WTC11 (cell line): ENCODE measurements at regions not wholly inside any gene's neighbourhood (a gene's known extent, or its start where the extent isn't known, plus 50 kb on each side); places are given as distances from the start of the nearest gene placed in this dataset.

Experiments used
- ATAC-seq: fragments of 200-7000 bp; cut with Tn5 transposase; 2 replicates; pipeline ENCODE4 v1.10.0; 2021; ENCODE audit warnings: mild to moderate bottlenecking, moderate library complexity
- CTCF ChIA-PET: fragments of 300-600 bp; sonication (Branson Sonifier 250); formaldehyde crosslinking; loops from one replicate; lab custom pipeline; 2021; ENCODE audit warnings: antibody characterized with exemption; lab: Charles Lee
- POLR2A ChIA-PET: fragments of 350-600 bp; sonication (Branson Sonifier 250); formaldehyde crosslinking; loops from one replicate; lab custom pipeline; 2021; ENCODE audit warnings: antibody characterized with exemption; lab: Charles Lee
- DNase-seq: peaks from one replicate; pipeline ENCODE4 v3.0.0; 2021; ENCODE audit warnings: low spot score
- H3K27ac Mint-ChIP-seq: 2 replicates; pipeline ENCODE4 v1.8.0; 2021; ENCODE audit warnings: mixed read lengths
- H3K27me3 Mint-ChIP-seq: 2 replicates; pipeline ENCODE4 v1.8.0; 2021; ENCODE audit warnings: low read depth, mild to moderate bottlenecking, moderate library complexity, mixed read lengths
- H3K36me3 Mint-ChIP-seq: 2 replicates; pipeline ENCODE4 v1.8.0; 2021; ENCODE audit warnings: mixed read lengths
- H3K4me1 Mint-ChIP-seq: 2 replicates; pipeline ENCODE4 v1.8.0; 2022; ENCODE audit warnings: mixed read lengths
- H3K4me3 Mint-ChIP-seq: 2 replicates; pipeline ENCODE4 v1.8.0; 2021; ENCODE audit warnings: mild to moderate bottlenecking, moderate library complexity, mixed read lengths
- H3K9me3 Mint-ChIP-seq: 2 replicates; pipeline ENCODE4 v1.8.0; 2021; ENCODE audit warnings: mixed read lengths
- CBFB ChIP-seq: sonication (generic); formaldehyde crosslinking; IDR thresholded peaks from 2 replicates; pipeline ENCODE4 v1.8.1; 2022; ENCODE audit warnings: mild to moderate bottlenecking, low read depth, missing genetic modification reagents
- CREB1 ChIP-seq: sonication (generic); formaldehyde crosslinking; IDR thresholded peaks from 2 replicates; pipeline ENCODE4 v1.8.0; 2023; ENCODE audit warnings: mild to moderate bottlenecking, missing genetic modification reagents
- ETV6 ChIP-seq: sonication (generic); formaldehyde crosslinking; IDR thresholded peaks from 2 replicates; pipeline ENCODE4 v1.8.1; 2022; ENCODE audit warnings: mild to moderate bottlenecking, missing genetic modification reagents
- FOXJ3 ChIP-seq: sonication (generic); formaldehyde crosslinking; IDR thresholded peaks from 2 replicates; pipeline ENCODE4 v1.9.0; 2021; ENCODE audit warnings: missing genetic modification reagents, mild to moderate bottlenecking, borderline replicate concordance
- GRHL2 ChIP-seq: fragments of 250-450 bp; sonication (Bioruptor Pico); IDR thresholded peaks from 2 replicates; pipeline ENCODE4 v1.8.0; 2022; ENCODE audit warnings: mild to moderate bottlenecking, moderate library complexity; ENCODE audit not compliant: insufficient replicate concordance, severe bottlenecking
- IRF2 ChIP-seq: sonication (generic); formaldehyde crosslinking; IDR thresholded peaks from 2 replicates; pipeline ENCODE4 v1.8.0; 2022; ENCODE audit warnings: low read depth, missing genetic modification reagents, borderline replicate concordance
- MXD4 ChIP-seq: fragments of 250-450 bp; sonication (Bioruptor Pico); IDR thresholded peaks from 2 replicates; pipeline ENCODE4 v1.8.0; 2021; ENCODE audit warnings: mild to moderate bottlenecking, moderate library complexity, borderline replicate concordance
- NFYB ChIP-seq: sonication (generic); formaldehyde crosslinking; conservative IDR thresholded peaks from 2 replicates; pipeline ENCODE4 v1.8.0; 2022; ENCODE audit warnings: low read depth, missing genetic modification reagents
- OVOL2 ChIP-seq: fragments of 250-450 bp; sonication (Bioruptor Pico); IDR thresholded peaks from 2 replicates; pipeline ENCODE4 v1.9.0; 2021; ENCODE audit warnings: mild to moderate bottlenecking, borderline replicate concordance
- PRRX2 ChIP-seq: fragments of 250-450 bp; sonication (Bioruptor Pico); IDR thresholded peaks from 2 replicates; pipeline ENCODE4 v1.8.0; 2021; ENCODE audit warnings: mild to moderate bottlenecking
- RELA ChIP-seq: sonication (generic); formaldehyde crosslinking; IDR thresholded peaks from 2 replicates; pipeline ENCODE4 v1.8.1; 2022; ENCODE audit warnings: missing genetic modification reagents, mild to moderate bottlenecking, borderline replicate concordance
- SOX15 ChIP-seq: fragments of 250-450 bp; sonication (Bioruptor Pico); IDR thresholded peaks from 2 replicates; pipeline ENCODE4 v1.9.0; 2021; ENCODE audit warnings: mild to moderate bottlenecking
- ZNF232 ChIP-seq: sonication (generic); formaldehyde crosslinking; IDR thresholded peaks from 2 replicates; pipeline ENCODE4 v1.8.0; 2022; ENCODE audit warnings: mild to moderate bottlenecking, missing genetic modification reagents
- ZNF317 ChIP-seq: sonication (generic); formaldehyde crosslinking; IDR thresholded peaks from 2 replicates; pipeline ENCODE4 v1.8.1; 2023; ENCODE audit warnings: low read depth, mild to moderate bottlenecking, moderate library complexity, missing genetic modification reagents, borderline replicate concordance
- ZNF671 ChIP-seq: fragments of 250-450 bp; sonication (Bioruptor Pico); IDR thresholded peaks from 2 replicates; pipeline ENCODE4 v1.8.0; 2021; ENCODE audit warnings: mild to moderate bottlenecking
- TF ChIP-seq, protein P1 (sequence below): fragments of 250-450 bp; sonication (Bioruptor Pico); IDR thresholded peaks from 2 replicates; pipeline ENCODE4 v1.9.0; 2021; ENCODE audit warnings: mild to moderate bottlenecking
- TF ChIP-seq, protein P2 (sequence below): fragments of 200-600 bp; IDR thresholded peaks from 2 replicates; pipeline ENCODE4 v1.8.0; 2022; ENCODE audit warnings: antibody characterized with exemption
- TF ChIP-seq, protein P3 (sequence below): fragments of 250-450 bp; sonication (Bioruptor Pico); IDR thresholded peaks from 2 replicates; pipeline ENCODE4 v1.9.0; 2021; ENCODE audit warnings: mild to moderate bottlenecking, borderline replicate concordance
- TF ChIP-seq, protein P4 (sequence below): sonication (generic); formaldehyde crosslinking; IDR thresholded peaks from 2 replicates; pipeline ENCODE4 v1.8.1; 2023; ENCODE audit warnings: mild to moderate bottlenecking, missing genetic modification reagents
- TF ChIP-seq, protein P5 (sequence below): sonication (generic); formaldehyde crosslinking; IDR thresholded peaks from 2 replicates; pipeline ENCODE4 v1.8.1; 2022; ENCODE audit warnings: low read depth, missing genetic modification reagents, borderline replicate concordance
- TF ChIP-seq, protein P6 (sequence below): sonication (generic); formaldehyde crosslinking; IDR thresholded peaks from 2 replicates; pipeline ENCODE4 v1.8.0; 2023; ENCODE audit warnings: missing genetic modification reagents
- TF ChIP-seq, protein P7 (sequence below): sonication (generic); formaldehyde crosslinking; IDR thresholded peaks from 2 replicates; pipeline ENCODE4 v1.8.1; 2023; ENCODE audit warnings: mild to moderate bottlenecking, missing genetic modification reagents, borderline replicate concordance

DNA sequence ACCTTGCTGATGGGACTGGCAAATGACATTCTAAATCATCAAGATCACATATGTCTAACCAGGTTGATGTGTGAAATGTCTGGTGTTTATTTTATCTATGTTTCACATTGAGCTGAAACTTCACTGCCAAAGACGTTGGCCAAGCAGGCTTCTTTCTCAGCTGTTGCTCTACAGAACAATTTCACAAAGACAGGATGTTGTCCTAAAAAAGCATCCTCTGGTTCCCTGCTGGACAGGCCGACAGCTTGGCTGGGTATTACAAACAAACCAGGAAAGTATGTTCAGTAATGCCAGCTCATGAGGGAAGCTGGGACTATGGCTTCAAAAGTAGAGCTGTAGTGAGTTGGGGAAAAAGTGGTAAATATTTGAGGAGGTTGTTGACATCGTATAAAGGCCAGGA is 179.4 kb downstream of the FAM43A start:
- no peaks in the 10 kb centered on the region; the same call in 1 of the 2 replicates for H3K9me3 Mint-ChIP-seq
- no peak overlapping the region for H3K4me3 Mint-ChIP-seq
- H3K27me3 Mint-ChIP-seq, result no peaks in the 10 kb centered on the region; the same call in 1 of the 2 replicates
- no peak for DNase-seq
- CTCF ChIA-PET, result interaction anchor here (1.5 kb wide), 1 partner anchor 182 kb away, joined by 5 read pairs; no protein-coding TSS in a partner anchor
- POLR2A ChIA-PET, result no interaction called here
- no peaks in the 10 kb centered on the region for H3K36me3 Mint-ChIP-seq
- peaks cover 9% of the 10 kb centered on the region for H3K4me1 Mint-ChIP-seq
- TF ChIP-seq, protein P1, sequence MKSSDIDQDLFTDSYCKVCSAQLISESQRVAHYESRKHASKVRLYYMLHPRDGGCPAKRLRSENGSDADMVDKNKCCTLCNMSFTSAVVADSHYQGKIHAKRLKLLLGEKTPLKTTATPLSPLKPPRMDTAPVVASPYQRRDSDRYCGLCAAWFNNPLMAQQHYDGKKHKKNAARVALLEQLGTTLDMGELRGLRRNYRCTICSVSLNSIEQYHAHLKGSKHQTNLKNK (CRISPR knock-in tag), result no peak
- no peak for TF ChIP-seq ZNF232 (CRISPR knock-in tag)
- TF ChIP-seq IRF2 (CRISPR knock-in tag), result no peak
- TF ChIP-seq GRHL2, result no peak
- TF ChIP-seq, protein P2, sequence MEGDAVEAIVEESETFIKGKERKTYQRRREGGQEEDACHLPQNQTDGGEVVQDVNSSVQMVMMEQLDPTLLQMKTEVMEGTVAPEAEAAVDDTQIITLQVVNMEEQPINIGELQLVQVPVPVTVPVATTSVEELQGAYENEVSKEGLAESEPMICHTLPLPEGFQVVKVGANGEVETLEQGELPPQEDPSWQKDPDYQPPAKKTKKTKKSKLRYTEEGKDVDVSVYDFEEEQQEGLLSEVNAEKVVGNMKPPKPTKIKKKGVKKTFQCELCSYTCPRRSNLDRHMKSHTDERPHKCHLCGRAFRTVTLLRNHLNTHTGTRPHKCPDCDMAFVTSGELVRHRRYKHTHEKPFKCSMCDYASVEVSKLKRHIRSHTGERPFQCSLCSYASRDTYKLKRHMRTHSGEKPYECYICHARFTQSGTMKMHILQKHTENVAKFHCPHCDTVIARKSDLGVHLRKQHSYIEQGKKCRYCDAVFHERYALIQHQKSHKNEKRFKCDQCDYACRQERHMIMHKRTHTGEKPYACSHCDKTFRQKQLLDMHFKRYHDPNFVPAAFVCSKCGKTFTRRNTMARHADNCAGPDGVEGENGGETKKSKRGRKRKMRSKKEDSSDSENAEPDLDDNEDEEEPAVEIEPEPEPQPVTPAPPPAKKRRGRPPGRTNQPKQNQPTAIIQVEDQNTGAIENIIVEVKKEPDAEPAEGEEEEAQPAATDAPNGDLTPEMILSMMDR, result no peak
- no peak for TF ChIP-seq MXD4
- TF ChIP-seq ZNF317 (CRISPR knock-in tag), result no peak
- no peak for TF ChIP-seq OVOL2
- no peak for TF ChIP-seq ETV6 (CRISPR knock-in tag)
- TF ChIP-seq, protein P3, sequence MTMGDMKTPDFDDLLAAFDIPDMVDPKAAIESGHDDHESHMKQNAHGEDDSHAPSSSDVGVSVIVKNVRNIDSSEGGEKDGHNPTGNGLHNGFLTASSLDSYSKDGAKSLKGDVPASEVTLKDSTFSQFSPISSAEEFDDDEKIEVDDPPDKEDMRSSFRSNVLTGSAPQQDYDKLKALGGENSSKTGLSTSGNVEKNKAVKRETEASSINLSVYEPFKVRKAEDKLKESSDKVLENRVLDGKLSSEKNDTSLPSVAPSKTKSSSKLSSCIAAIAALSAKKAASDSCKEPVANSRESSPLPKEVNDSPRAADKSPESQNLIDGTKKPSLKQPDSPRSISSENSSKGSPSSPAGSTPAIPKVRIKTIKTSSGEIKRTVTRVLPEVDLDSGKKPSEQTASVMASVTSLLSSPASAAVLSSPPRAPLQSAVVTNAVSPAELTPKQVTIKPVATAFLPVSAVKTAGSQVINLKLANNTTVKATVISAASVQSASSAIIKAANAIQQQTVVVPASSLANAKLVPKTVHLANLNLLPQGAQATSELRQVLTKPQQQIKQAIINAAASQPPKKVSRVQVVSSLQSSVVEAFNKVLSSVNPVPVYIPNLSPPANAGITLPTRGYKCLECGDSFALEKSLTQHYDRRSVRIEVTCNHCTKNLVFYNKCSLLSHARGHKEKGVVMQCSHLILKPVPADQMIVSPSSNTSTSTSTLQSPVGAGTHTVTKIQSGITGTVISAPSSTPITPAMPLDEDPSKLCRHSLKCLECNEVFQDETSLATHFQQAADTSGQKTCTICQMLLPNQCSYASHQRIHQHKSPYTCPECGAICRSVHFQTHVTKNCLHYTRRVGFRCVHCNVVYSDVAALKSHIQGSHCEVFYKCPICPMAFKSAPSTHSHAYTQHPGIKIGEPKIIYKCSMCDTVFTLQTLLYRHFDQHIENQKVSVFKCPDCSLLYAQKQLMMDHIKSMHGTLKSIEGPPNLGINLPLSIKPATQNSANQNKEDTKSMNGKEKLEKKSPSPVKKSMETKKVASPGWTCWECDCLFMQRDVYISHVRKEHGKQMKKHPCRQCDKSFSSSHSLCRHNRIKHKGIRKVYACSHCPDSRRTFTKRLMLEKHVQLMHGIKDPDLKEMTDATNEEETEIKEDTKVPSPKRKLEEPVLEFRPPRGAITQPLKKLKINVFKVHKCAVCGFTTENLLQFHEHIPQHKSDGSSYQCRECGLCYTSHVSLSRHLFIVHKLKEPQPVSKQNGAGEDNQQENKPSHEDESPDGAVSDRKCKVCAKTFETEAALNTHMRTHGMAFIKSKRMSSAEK (CRISPR knock-in tag), result no peak
- TF ChIP-seq, protein P4, sequence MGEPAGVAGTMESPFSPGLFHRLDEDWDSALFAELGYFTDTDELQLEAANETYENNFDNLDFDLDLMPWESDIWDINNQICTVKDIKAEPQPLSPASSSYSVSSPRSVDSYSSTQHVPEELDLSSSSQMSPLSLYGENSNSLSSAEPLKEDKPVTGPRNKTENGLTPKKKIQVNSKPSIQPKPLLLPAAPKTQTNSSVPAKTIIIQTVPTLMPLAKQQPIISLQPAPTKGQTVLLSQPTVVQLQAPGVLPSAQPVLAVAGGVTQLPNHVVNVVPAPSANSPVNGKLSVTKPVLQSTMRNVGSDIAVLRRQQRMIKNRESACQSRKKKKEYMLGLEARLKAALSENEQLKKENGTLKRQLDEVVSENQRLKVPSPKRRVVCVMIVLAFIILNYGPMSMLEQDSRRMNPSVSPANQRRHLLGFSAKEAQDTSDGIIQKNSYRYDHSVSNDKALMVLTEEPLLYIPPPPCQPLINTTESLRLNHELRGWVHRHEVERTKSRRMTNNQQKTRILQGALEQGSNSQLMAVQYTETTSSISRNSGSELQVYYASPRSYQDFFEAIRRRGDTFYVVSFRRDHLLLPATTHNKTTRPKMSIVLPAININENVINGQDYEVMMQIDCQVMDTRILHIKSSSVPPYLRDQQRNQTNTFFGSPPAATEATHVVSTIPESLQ (CRISPR knock-in tag), result no peak
- H3K27ac Mint-ChIP-seq, result no peak overlapping the region
- no peak for ATAC-seq

DNA sequence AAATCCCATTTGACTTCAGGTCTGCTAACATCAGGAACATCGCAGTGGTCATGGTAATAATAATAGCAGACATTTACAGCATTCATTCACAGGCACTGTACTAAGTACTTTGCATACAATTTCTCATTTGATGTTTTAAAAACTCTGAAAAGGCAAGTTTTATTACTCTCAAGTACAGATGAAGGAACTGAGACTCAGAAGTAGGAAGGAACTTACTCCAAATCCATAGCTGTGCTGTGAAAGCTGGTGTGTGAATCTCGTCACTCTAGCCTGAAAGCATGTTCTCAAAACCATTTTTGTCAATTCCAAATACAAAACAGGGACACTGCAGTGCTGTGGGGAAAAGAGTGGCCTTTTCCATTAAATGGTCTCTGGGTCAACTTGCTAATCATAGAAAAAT is 179.9 kb downstream of the FAM43A start:
- Mint-ChIP-seq H3K27me3 (no peaks in the 10 kb centered on the region; the same call in 1 of the 2 replicates), H3K27ac (no peak overlapping the region), H3K9me3 (no peaks in the 10 kb centered on the region; the same call in 1 of the 2 replicates), H3K36me3 (no peaks in the 10 kb centered on the region), H3K4me1 (peaks cover 9% of the 10 kb centered on the region), H3K4me3 (no peak overlapping the region)
- ATAC-seq (no peak), DNase-seq (no peak)
- ChIA-PET CTCF (interaction anchor here (1.5 kb wide), 1 partner anchor 183 kb away, joined by 5 read pairs; no protein-coding TSS in a partner anchor), POLR2A (no interaction called here)
- TF ChIP-seq, protein P5, sequence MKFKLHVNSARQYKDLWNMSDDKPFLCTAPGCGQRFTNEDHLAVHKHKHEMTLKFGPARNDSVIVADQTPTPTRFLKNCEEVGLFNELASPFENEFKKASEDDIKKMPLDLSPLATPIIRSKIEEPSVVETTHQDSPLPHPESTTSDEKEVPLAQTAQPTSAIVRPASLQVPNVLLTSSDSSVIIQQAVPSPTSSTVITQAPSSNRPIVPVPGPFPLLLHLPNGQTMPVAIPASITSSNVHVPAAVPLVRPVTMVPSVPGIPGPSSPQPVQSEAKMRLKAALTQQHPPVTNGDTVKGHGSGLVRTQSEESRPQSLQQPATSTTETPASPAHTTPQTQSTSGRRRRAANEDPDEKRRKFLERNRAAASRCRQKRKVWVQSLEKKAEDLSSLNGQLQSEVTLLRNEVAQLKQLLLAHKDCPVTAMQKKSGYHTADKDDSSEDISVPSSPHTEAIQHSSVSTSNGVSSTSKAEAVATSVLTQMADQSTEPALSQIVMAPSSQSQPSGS (CRISPR knock-in tag), result no peak
- TF ChIP-seq, protein P6, sequence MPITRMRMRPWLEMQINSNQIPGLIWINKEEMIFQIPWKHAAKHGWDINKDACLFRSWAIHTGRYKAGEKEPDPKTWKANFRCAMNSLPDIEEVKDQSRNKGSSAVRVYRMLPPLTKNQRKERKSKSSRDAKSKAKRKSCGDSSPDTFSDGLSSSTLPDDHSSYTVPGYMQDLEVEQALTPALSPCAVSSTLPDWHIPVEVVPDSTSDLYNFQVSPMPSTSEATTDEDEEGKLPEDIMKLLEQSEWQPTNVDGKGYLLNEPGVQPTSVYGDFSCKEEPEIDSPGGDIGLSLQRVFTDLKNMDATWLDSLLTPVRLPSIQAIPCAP (CRISPR knock-in tag), result no peak
- TF ChIP-seq RELA, result no peak
- no peak for TF ChIP-seq NFYB (CRISPR knock-in tag)
- no peak for TF ChIP-seq ZNF671 (CRISPR knock-in tag)
- TF ChIP-seq FOXJ3, result no peak
- TF ChIP-seq, protein P7, sequence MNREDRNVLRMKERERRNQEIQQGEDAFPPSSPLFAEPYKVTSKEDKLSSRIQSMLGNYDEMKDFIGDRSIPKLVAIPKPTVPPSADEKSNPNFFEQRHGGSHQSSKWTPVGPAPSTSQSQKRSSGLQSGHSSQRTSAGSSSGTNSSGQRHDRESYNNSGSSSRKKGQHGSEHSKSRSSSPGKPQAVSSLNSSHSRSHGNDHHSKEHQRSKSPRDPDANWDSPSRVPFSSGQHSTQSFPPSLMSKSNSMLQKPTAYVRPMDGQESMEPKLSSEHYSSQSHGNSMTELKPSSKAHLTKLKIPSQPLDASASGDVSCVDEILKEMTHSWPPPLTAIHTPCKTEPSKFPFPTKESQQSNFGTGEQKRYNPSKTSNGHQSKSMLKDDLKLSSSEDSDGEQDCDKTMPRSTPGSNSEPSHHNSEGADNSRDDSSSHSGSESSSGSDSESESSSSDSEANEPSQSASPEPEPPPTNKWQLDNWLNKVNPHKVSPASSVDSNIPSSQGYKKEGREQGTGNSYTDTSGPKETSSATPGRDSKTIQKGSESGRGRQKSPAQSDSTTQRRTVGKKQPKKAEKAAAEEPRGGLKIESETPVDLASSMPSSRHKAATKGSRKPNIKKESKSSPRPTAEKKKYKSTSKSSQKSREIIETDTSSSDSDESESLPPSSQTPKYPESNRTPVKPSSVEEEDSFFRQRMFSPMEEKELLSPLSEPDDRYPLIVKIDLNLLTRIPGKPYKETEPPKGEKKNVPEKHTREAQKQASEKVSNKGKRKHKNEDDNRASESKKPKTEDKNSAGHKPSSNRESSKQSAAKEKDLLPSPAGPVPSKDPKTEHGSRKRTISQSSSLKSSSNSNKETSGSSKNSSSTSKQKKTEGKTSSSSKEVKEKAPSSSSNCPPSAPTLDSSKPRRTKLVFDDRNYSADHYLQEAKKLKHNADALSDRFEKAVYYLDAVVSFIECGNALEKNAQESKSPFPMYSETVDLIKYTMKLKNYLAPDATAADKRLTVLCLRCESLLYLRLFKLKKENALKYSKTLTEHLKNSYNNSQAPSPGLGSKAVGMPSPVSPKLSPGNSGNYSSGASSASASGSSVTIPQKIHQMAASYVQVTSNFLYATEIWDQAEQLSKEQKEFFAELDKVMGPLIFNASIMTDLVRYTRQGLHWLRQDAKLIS (CRISPR knock-in tag), result no peak
- no peak for TF ChIP-seq CREB1 (CRISPR knock-in tag)
- TF ChIP-seq PRRX2 (CRISPR knock-in tag), result no peak
- TF ChIP-seq CBFB (CRISPR knock-in tag), result no peak
- TF ChIP-seq SOX15 (CRISPR knock-in tag), result no peak
